Peyer's patch (tissue), 4 donors: ENCODE measurements at regions not wholly inside any gene's neighbourhood (a gene's known extent, or its start where the extent isn't known, plus 50 kb on each side); places are given as distances from the start of the nearest gene placed in this dataset.

ENCODE experiments used
- CTCF ChIP-seq, 6 experiments: fragments of 450-650 bp in 4 of 6; fragments of 200-600 bp in 2 of 6; sonication (generic) in 1 of 6; IDR thresholded peaks; one replicate each; pipeline ENCODE4 v1.5.1; 2017 to 2019; ENCODE audit warnings: antibody characterized with exemption in 6 of 6, mild to moderate bottlenecking in 3 of 6, moderate library complexity in 1 of 6
- POLR2A ChIP-seq, 2 donors: fragments of 450-650 bp; IDR thresholded peaks; one replicate each; pipeline ENCODE4 v1.5.1; 2017; ENCODE audit warnings: antibody characterized with exemption in 2 of 2, mild to moderate bottlenecking in 2 of 2, moderate library complexity in 2 of 2

- TF ChIP-seq CTCF (IDR thresholded peaks at IDR 0.05) = no peak
- TF ChIP-seq POLR2A (IDR thresholded peaks at IDR 0.05) = no peak
Observed at GRCh38 chr6:85096976-85097375, 332.6 kb upstream of the TBX18 start.
